NCI-H2171 (cell line): ENCODE measurements at regions not wholly inside any gene's neighbourhood (a gene's known extent, or its start where the extent isn't known, plus 50 kb on each side); places are given as distances from the start of the nearest gene placed in this dataset.
"Not testable (repeated sequence)": the region's sequence is repeated elsewhere in the genome, so short reads cannot be mapped to it uniquely, and the experiment has no call there.

Experiments
- DNase-seq: peaks from one replicate; lab custom pipeline; 2025; lab: John Stamatoyannopoulos, UW

DNA sequence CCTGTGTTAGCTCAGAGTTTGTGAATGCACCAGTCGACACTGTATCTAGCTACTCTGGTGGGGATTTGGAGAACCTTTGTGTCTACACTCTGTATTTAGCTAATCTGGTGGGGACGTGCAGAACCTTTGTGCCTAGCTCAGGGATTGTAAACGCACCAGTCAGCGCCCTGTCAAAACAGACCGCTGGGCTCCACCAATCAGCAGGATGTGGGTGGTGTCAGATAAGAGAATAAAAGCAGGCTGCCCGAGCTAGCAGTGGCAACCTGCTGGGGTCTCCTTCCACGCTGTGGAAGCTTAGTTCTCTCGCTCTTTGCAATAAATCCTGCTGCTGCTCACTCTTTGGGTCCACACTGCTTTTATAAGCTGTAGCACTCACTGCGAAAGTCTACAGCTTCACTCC lies 324.2 kb downstream of the RAD51AP2 start:
- no peak for DNase-seq

DNA sequence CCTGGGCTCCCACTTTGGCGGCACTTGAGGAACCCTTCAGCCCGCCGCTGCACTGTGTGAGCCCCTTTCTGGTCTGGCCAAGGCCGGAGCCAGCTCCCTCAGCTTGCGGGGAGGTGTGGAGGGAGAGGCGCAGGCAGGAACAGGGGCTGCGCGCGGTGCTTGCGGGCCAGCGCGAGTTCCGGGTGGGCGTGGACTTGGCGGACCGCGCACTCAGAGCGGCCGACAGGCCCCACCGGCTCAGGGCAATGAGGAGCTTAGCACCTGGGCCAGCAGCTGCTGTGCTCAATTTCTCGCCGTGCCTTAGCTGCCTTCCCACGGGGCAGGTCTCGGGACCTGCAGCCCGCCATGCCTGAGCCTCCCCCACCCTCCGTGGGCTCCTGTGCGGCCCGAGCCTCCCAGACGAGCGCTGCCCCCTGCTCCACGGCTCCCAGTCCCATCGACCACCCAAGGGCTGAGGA lies 324.8 kb downstream of the RAD51AP2 start:
- not testable (repeated sequence) for DNase-seq

DNA sequence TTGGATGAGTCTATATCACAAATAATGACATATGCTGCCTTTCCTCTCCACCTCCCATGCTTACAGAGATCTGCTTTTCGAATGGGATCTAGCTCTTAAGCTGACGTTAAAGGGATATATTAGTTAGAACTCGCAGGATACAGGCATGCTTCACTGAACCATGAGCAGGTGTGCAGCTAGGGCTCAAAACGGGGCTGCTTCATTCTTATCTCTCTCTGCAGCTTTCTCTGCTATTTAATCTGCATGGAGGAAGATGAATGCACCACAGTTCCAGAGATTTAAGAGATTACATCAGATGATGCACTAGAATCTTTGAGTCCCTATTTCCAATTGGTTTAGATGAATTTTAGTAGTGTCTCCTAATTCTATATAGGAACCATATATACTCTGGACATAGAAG lies 327.0 kb downstream of the RAD51AP2 start:
- DNase-seq, result no peak

DNA sequence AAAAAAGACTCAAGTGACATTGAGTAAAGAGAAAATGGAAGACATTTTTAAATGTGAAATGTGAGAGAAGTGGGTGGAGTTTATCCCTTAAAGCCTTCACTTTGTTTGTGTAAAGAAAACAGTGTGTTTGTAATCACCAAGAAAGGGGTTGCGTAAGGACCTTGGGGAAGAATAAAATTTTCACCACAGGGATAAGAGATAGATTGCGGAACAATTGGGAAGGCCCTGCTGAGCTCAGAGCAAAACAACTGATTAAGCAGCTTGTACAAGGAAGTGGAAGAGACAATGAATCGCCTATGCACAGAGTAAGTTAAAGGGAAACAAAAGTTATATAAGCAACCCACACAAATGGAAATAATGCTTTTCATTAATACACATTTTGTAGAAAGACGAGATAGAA lies 327.7 kb downstream of the RAD51AP2 start:
- DNase-seq, result no peak

DNA sequence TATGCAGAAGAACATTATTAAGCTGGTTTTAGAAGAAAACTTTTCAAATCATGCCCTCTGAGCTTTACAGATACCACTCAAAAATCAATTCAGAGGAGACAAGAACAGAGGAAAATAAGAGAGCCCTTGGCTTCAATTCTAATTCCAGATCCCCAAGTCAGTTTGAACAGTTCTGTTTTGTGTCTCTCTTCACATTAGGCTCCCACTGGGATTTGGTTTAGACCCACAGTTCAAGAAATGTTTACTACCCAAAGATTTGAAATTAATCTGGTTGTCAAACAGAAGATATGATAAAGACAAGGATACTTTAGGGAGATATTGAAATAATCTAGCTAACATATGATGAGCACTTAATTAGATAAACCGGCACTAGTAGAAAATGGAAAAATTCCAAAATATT lies 329.5 kb downstream of the RAD51AP2 start:
- DNase-seq, result no peak

DNA sequence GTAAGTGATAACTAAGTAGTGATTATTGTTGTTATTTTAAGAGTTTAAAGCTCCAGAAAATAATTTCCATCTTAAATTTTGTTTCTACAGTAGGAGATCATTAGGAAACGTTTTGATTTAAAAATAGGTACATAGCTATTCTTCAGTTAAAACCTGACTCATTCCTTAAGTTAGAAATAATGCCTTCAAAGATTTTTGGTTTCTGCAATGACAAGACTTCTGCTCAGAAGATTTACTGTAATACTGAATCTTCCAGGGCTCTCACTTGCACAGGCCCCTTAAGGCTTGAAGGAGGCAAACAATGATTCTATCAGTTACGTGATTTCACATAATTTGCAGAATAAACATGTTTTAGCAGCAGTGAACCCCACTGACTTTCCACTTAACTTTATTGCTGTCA lies 333.7 kb downstream of the RAD51AP2 start:
- DNase-seq, result no peak

DNA sequence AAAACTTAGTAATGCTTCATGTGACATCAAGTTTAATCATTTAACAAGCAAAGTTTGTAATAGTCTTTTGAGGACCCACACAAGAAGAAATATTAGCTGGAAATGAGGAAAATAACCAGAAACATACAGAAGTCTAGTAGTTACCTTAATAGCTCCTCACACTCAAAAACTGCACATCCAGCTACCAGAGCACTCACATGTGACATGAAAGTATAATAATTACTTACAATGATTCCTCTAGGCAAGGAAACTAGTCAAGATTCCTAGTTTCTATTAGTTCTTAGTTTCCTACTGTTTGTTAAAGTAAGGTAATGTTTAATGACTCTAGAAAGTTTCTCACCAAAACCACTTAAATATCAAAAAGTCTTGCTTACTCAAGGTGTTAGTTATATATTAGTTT lies 335.8 kb downstream of the RAD51AP2 start:
- no peak for DNase-seq

DNA sequence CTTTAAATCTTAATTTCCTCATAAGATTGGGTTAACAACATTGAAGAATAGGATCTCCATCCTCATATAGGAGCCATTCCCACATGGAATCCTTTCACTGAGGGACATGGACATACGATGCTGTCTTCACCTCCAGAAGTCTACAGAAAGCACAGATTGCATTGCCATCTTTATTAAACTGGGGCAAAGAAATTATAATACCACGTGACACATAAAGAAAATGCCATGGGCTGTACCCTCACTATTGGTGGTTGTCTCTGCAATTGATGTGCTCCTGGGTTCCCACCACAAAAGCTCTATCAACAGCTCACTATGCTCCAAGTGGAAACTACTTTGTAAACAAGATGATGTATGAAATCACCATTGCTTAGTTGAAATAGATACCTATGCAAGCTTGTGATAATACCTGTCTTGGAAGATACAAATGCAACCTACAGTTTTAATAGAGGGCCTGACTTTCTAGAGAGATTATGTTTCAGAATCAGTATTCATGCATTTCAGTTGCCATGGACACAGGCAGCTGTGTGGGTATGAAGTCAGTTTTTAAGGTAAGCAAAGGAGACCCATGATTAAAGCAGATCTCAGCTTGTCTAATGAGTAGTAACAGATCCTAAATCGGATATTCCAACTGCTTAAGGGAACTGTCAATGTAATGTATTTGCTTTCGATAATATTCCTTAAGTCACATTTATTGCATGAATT lies 337.0 kb downstream of the RAD51AP2 start:
- DNase-seq, result no peak

DNA sequence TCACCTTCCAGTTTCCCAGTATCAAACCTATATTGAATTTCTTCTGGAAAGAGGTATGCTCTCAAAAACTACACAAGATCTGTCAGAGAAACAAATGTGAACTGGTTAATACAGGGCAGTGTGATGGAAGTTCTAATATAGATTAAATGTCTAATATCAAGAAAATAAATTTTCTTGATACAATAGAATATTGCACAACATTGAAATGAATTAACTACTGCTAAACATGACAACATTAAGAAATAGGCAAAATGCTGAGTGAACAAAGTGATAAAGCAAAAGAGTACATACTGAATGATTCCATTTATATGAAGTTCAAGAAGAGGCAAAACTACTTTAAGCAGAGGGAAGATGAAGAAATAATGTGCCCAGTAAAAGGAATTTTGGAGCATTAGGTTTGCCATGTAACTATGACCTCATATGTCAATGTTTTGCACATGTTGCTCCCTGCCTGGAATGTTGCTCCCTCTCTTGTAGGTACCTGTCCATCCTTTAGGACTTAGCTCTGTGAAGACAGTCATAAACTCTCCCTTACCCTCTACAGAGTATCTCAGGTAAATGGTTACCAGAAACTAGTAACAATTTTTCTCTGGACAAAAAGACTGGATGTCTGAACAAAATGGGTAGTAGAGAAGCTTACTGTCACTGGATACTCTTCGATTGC lies 339.0 kb downstream of the RAD51AP2 start:
- no peak for DNase-seq

DNA sequence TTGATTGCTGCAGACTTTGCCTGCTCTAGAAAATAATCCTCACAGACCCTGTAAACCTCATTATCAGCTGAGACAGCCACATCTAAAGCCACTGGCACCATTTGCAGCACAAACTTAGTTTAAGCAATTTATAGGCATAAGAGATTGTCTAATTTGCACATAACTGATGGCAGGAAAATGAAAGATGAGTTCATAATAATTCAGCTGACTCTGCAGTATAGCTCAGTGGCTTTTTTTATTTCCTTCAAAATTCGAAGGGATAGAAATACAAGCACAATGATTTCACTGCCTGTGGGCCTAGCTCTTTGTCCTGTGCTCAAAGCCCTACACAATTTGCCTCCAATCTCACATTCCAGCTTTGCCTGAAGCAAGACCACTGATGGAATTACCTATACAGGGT lies 341.2 kb downstream of the RAD51AP2 start:
- DNase-seq, result no peak

DNA sequence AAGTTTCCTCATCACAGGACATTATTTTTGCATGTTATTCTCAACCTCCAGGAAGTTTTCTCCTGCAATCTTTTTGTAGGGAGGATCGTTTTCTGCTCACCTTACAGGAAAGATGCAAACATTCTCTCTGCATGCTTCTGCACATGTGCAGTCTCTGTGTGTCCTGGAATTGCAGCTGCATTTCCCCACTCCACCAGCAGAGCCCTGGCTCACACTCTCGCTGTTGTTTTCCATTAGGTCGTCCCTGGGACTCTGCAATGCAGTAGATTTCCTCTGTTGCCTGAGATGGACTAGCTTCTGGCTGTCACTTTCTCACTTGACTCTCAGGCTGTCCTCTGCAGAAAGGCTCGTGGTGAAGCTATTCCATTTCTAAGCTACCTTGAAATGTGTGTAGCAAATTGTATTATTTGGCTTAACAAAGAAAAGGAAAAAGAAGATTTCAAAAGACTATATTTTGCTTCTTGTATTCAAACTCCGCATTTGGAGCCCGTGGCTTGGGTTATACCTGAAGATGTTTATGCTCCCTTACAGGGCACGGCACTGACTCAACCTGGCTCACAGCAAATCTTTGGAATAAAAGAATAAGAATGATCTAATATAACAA lies 346.7 kb downstream of the RAD51AP2 start:
- DNase-seq, result no peak

DNA sequence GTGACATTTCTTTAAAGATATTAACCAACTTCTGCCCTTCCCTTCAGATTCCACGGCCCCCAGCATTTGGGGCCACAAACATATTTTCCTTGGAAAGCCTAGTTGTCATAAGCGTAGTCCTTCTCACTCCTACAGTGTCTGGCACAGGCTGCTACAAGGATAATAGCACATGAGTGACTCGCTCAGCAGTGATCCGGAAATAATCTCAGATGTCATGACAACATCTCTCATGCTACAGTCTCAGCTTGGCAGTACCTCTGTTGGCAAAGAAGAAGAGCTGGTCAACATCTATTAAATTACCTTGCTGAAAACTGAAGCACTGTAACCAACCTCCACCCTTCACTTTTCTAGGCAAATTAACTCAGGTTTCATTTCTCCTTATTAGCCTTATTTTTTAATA lies 351.7 kb downstream of the RAD51AP2 start:
- no peak for DNase-seq

DNA sequence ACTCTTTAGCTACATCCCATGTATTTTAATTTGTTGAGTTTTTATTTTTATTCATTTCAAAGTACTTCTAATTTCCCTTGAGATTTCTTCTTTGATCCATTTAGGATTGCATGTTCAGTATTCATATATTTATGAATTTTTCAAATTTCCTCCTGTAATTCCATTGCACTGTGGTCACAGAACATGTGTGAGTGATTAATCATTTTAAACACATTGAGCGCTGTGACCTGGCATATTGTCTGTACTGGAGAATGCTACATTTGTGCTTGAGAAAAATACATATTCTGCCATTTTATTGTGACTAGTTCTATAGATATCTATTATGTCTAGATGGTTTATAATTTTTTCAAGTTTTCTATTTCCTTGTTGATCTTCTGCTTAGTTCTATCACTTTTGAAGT lies 353.7 kb downstream of the RAD51AP2 start:
- DNase-seq, result no peak

DNA sequence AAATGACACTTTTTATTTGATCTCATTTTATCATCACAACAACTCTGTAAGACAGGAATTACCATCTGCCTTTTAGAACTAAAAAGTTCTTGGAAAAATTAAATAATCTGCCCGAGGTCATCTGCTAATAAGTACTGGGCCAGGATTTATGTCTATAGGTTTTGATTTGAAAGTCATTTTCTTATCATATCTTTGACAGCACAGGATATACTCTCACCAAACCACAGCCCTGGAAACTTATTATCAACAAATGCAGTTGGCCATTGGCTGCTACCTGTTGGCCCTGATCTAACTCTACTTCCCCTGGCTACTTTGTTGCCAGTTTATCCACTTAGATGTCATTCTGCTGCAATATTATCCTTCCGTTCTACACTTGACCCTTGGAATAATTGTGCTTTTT lies 354.6 kb downstream of the RAD51AP2 start:
- no peak for DNase-seq

DNA sequence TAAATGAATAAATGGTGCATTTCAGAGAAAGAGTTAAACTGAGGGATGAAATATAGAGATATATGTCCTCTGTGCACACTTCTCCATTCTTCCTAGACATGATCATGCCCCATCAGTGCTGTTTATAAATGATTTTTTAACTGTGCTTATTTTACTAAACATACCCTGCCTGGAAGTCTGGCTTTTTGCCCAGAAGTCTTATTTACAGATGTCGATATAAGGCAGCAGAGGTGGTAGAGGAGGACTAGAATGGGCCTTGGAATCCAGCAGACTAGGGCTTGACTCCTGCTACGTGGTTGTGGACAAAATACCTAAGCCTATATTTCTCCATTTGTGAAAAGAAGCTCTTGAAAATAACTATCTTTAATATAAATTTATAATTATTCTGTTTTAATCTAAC lies 355.5 kb downstream of the RAD51AP2 start:
- no peak for DNase-seq

DNA sequence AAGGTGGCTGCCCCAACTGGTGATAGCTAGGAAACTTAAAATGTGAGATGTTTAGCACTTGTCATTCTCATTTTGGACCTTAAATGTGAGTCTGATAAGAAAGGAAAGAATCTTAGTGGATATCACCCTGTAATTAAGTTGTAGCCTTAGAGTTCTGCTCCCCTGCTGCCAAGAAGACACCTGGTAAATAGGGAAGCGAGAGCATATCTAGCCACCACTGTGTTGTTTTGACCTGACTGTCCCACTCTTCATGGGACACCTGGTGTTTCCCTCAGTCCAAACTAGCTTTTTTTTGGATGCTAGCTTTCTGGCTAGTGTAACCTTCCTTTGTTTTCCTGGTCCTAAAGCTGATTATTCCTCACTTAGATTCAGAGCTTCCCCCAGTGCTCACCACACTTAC lies 357.6 kb downstream of the RAD51AP2 start:
- DNase-seq, result no peak

DNA sequence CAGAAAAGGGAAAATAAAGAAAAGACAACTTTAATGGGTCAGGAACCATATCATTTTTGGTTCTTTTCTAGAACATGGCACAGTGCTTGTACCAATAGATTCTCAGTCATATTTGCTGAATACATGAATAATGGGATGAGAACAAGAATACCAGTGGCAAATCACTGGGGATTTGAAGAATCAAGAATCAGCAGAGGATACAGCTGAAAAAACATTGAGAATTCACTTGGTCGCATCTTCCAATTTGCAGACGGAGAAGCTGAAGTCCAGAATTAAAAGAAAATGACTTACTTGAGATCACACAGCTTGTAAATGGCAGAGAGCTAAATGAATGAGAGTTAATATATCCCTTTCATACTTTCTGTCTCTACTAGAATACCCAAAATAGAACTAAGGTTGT lies 362.2 kb downstream of the RAD51AP2 start:
- no peak for DNase-seq

DNA sequence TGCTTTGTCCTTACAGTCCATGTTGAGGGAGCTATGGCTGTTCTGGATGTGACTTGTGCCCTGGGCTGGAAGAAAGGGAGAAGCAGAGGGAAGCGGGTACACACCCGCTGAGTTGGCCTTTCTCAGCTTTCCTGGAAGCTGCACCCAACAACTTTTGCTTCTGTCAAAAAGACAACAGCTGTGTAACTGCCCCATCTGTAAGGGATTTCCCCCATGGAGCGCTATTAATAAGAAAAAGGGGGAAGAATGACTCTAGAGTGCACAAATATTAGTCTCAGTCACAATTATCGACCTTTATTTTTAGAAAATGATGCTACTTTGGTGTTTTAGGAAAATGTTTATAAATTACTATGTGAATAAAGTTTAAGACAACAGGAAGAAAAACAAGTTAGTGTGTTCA lies 368.3 kb downstream of the RAD51AP2 start:
- no peak for DNase-seq

DNA sequence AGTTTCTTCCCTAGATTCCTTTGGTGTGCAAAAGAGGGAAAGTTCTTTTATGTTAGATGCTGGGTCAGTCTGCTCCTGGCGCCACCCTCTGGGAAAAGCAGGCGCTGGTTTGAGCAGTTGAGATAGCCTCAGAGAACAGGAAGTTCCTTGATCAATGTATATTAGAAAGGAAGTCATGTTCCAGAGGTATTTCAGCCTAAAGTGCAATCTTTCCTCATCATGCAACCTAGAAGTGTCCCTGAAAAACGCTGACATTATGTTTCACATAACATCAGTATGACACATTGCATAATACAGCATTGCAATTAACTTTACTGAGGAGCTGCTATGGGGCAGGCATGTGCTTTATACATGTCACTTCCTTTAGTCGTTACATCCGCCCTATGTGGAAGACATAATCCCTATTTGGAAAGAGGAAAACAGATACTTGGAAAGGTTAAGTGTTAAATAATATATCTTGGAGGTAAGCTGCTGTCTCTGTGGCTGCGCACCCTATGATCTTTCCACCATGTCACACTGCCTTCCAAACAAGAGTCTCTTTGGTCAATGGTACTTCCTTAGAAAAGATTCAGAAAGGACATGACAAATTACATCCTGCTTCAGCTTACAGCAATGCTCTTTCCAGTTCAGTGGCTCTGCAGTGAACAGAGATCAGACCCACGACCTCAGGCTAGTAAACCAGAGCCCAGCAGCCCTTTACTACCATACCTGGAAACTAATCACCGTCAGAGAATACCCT lies 369.7 kb downstream of the RAD51AP2 start:
- DNase-seq, result no peak

DNA sequence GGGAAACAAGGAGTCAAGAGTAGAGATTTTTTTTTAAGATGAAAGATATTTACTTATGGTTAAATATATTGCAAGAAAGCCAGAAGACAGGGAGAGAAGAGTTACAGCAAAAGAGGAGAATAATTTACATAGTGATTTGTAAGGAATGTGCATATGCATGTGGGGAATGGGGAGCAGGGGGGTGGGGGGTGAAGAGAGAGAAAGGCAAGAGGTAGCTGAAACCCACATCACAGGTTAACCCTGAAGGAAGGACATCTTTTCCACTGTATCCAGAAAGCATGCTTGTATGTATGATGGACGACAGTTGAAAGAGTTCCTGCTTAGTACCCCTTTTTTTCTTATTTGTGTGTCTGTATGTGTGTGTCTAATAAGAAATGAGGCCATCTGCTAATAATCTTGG lies 371.9 kb downstream of the RAD51AP2 start:
- no peak for DNase-seq

DNA sequence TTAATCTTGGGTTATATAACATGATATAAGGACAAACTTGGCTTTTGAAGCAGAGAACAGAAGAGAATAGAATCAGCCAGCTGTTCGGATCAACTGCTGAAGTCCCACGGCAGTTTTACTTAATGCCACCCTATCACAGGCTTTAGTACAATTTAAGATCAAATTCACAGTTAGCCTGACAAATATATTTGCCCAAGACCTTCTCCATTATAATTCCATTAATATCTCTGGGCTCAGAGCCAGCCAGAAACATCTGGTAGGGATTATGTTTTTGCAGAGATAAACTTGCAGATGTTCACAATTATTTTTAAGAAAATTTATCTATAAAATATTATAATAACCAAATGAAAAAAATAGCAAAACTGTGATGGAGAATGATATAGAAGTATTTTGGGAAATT lies 381.4 kb downstream of the RAD51AP2 start:
- DNase-seq, result no peak

DNA sequence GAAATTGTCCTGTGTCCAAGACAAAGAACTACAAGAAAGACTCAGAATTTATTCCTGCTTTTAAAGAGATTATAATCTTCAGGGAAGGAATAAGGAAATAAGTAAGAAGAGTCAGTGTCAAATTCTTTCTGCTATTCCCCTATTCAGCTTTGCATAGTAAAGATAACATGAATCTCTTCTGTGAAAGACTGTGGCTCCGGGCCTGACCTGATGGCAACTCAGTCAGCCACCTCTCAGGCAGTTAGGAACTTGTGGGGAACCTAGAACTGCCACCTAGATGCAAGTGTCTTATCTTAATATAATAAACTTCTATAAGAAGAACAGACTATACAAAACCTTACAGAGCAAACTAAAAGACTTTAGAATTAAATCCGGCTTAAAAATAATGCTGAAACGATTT lies 382.0 kb downstream of the RAD51AP2 start:
- no peak for DNase-seq

DNA sequence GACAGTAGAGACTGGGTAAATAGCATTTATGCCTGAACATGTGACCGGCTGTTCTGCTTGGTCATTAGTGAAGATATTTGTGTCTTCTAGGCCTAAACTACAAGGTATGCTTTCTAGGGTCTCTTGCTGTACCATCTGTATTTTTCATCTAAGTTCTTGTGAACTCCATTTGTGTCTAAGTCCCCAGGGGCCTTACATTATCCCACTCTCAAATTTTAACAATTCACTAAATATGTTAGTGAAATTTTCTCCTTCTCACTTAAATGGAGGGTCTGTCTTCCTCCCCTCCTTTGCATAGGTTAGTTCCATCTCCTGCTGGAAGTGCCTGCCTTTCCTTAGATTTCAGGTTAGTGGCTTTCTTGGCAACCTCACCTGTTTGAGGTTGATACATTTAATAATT lies 382.6 kb downstream of the RAD51AP2 start:
- no peak for DNase-seq
